Mesenchymal stem cell (in vitro differentiated cells and primary cell): ENCODE measurements at regions not wholly inside any gene's neighbourhood (a gene's known extent, or its start where the extent isn't known, plus 50 kb on each side); places are given as distances from the start of the nearest gene placed in this dataset.

ENCODE experiments used
- DNase-seq: peaks from one replicate; pipeline ENCODE4 v3.0.0-alpha.2; 2013
- H2AFZ ChIP-seq: one replicate; pipeline ENCODE4 v1.6.1; 2013; ENCODE audit warnings: low read depth, mild to moderate bottlenecking, control low read depth, inconsistent platforms, low read length, moderate library complexity
- H2AK5ac ChIP-seq: 2 replicates; pipeline ENCODE4 v1.6.1; 2013; ENCODE audit warnings: low read length, moderate library complexity, mild to moderate bottlenecking, inconsistent platforms; ENCODE audit not compliant: severe bottlenecking
- H2BK120ac ChIP-seq: one replicate; pipeline ENCODE4 v1.6.1; 2013; ENCODE audit warnings: low read depth, mild to moderate bottlenecking, inconsistent platforms, low read length, moderate library complexity
- H2BK12ac ChIP-seq, 2 experiments: one replicate each; pipeline ENCODE4 v1.6.1; 2013; ENCODE audit warnings: inconsistent platforms in 2 of 2, low read length in 2 of 2, mild to moderate bottlenecking in 2 of 2, moderate library complexity in 2 of 2, control low read depth in 1 of 2
- H2BK15ac ChIP-seq: one replicate; pipeline ENCODE4 v1.6.1; 2013; ENCODE audit warnings: mild to moderate bottlenecking, low read depth, inconsistent platforms; ENCODE audit not compliant: poor library complexity, severe bottlenecking
- H2BK5ac ChIP-seq: 2 replicates; pipeline ENCODE4 v1.6.1; 2013; ENCODE audit warnings: low read depth, mild to moderate bottlenecking, low read length, control low read depth, inconsistent platforms; ENCODE audit not compliant: poor library complexity, severe bottlenecking
- H3K14ac ChIP-seq, 2 experiments: one replicate each; pipeline ENCODE4 v1.6.1; 2013; ENCODE audit warnings: inconsistent platforms in 2 of 2, low read length in 2 of 2, control low read depth in 1 of 2, mild to moderate bottlenecking in 1 of 2, moderate library complexity in 1 of 2
- H3K18ac ChIP-seq, 2 experiments: one replicate each; pipeline ENCODE4 v1.6.1; 2013; ENCODE audit warnings: inconsistent platforms in 2 of 2, low read length in 2 of 2, control low read depth in 1 of 2, low read depth in 1 of 2, mild to moderate bottlenecking in 1 of 2
- H3K23ac ChIP-seq, 2 experiments: one replicate each; pipeline ENCODE4 v1.6.1; 2013; ENCODE audit warnings: inconsistent platforms in 2 of 2, low read length in 2 of 2, mild to moderate bottlenecking in 2 of 2, moderate library complexity in 2 of 2, control low read depth in 1 of 2
- H3K27ac ChIP-seq: 2 replicates; pipeline ENCODE4 v1.5.1; 2013; ENCODE audit warnings: mild to moderate bottlenecking, moderate library complexity, low read length, control low read depth, inconsistent platforms; ENCODE audit not compliant: poor library complexity, severe bottlenecking
- H3K27me3 ChIP-seq, 2 experiments: 2 replicates each; pipeline versions ENCODE4 v1.6.1 to v1.7.0; 2013; ENCODE audit warnings: low read length in 2 of 2, mild to moderate bottlenecking in 2 of 2, moderate library complexity in 2 of 2, control low read depth in 1 of 2, inconsistent platforms in 1 of 2; ENCODE audit not compliant: control insufficient read depth in 1 of 2, insufficient read depth in 1 of 2
- H3K36me3 ChIP-seq, 2 experiments: 2 replicates each; pipeline versions ENCODE4 v1.6.1 to v1.7.0; 2013; ENCODE audit warnings: low read length in 2 of 2, control low read depth in 1 of 2, inconsistent platforms in 1 of 2, low read depth in 1 of 2, mild to moderate bottlenecking in 1 of 2; ENCODE audit not compliant: insufficient read depth in 2 of 2, control insufficient read depth in 1 of 2
- H3K4ac ChIP-seq, 2 experiments: one replicate each; pipeline ENCODE4 v1.6.1; 2013; ENCODE audit warnings: inconsistent platforms in 2 of 2, low read length in 2 of 2, mild to moderate bottlenecking in 2 of 2, moderate library complexity in 2 of 2, control low read depth in 1 of 2, low read depth in 1 of 2
- H3K4me1 ChIP-seq: 2 replicates; pipeline ENCODE4 v1.6.1; 2013; ENCODE audit warnings: low read depth, low read length, control low read depth; ENCODE audit not compliant: control insufficient read depth, insufficient read depth
- H3K4me2 ChIP-seq: 2 replicates; pipeline ENCODE4 v1.6.1; 2013; ENCODE audit warnings: low read length, mild to moderate bottlenecking, inconsistent platforms; ENCODE audit not compliant: poor library complexity, severe bottlenecking
- H3K4me3 ChIP-seq, 2 experiments: 2 replicates each; pipeline versions ENCODE4 v1.5.1 to v1.7.0; 2013; ENCODE audit warnings: low read length in 2 of 2, mild to moderate bottlenecking in 2 of 2, control low read depth in 1 of 2, low read depth in 1 of 2; ENCODE audit not compliant: insufficient read depth in 1 of 2
- H3K79me1 ChIP-seq: replicated peaks from 2 replicates; pipeline ENCODE4 v1.6.1; 2013; ENCODE audit warnings: mild to moderate bottlenecking, control low read depth, low read length, inconsistent platforms; ENCODE audit not compliant: poor library complexity, severe bottlenecking
- H3K9ac ChIP-seq: 2 replicates; pipeline ENCODE4 v1.7.0; 2013; ENCODE audit warnings: mild to moderate bottlenecking, low read length, moderate library complexity
- H3K9me3 ChIP-seq: 2 replicates; pipeline ENCODE4 v1.7.0; 2013; ENCODE audit warnings: mild to moderate bottlenecking, low read length; ENCODE audit not compliant: control insufficient read depth
- H4K8ac ChIP-seq: one replicate; pipeline ENCODE4 v1.6.1; 2013; ENCODE audit warnings: inconsistent platforms, mild to moderate bottlenecking, low read length, moderate library complexity
- H4K91ac ChIP-seq: one replicate; pipeline ENCODE4 v1.6.1; 2013; ENCODE audit warnings: mild to moderate bottlenecking, low read length, inconsistent platforms
- WGBS: methylation state at CpG from one replicate; pipeline ENCODE4 v1.1.7; 2013; ENCODE audit warnings: mixed read lengths; 5-methylcytosine and 5-hydroxymethylcytosine counted together

DNA sequence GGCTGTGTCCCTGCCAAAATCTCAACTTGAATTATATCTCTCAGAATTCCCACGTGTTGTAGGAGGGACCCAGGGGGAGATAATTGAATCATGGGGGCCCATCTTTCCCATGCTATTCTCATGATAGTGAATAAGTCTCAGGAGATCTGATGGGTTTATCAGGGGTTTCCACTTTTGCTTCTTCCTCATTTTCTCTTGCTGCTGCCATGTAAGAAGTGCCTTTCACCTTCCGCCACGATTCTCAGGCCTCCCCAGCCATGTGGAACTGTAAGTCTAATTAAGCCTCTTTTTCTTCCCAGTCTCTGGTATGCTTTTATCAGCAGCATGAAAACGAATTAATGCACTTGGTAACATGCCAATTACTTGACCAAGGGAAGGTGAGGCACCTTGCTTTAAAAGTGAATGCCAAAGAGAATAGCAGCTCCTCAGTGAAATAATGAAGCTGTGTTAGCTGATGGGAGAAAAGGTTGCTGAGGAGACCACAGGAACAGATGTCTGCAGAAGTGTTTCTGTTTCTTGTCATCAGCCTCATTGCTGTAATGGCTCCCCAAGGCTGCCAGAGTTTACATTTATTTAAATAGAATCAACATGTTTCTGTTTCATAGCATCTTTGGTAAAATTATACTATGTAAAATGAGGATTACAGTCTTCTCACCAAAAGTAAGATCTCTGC is 89.0 kb upstream of the CD44 start:
- peaks cover 3% of the 10 kb centered on the region for H3K4me1 ChIP-seq
- no peak overlapping the region for H3K14ac ChIP-seq
- no peak overlapping the region for H3K9ac ChIP-seq
- peak overlapping the region in 1 of 2 experiments; percentile 21 for H3K18ac ChIP-seq
- no peak overlapping the region for H2BK120ac ChIP-seq
- H2AFZ ChIP-seq: no peak overlapping the region
- H3K9me3 ChIP-seq: no peaks in the 10 kb centered on the region
- no peak overlapping the region for H3K27ac ChIP-seq
- H3K4me2 ChIP-seq: no peak overlapping the region
- H2AK5ac ChIP-seq: no peak overlapping the region
- H2BK15ac ChIP-seq: no peak overlapping the region
- H3K4ac ChIP-seq: peak overlapping the region in 1 of 2 experiments; percentile 26
- H3K27me3 ChIP-seq: no peaks in the 10 kb centered on the region
- H3K36me3 ChIP-seq: no peaks in the 10 kb centered on the region
- DNase-seq: peak; percentile 50
- H4K8ac ChIP-seq: no peak overlapping the region
- no peak overlapping the region for H3K23ac ChIP-seq
- H4K91ac ChIP-seq: no peak overlapping the region
- no peak overlapping the region for H2BK5ac ChIP-seq
- H2BK12ac ChIP-seq: peak overlapping the region in 1 of 2 experiments; percentile 21
- 81% methylated on average over 3 of the region's 4 CpGs for WGBS
- no peaks in the 10 kb centered on the region for H3K79me1 ChIP-seq
- H3K4me3 ChIP-seq: no peak overlapping the region

GRCh38 chr11:35050541-35050995 is 88.4 kb upstream of the CD44 start:
- H3K14ac ChIP-seq: no peak overlapping the region
- 58% methylated on average over 6 of the region's 6 CpGs for WGBS
- H3K27ac ChIP-seq: no peak overlapping the region
- peak overlapping the region in 1 of 2 experiments; percentile 21 for H3K18ac ChIP-seq
- no peaks in the 10 kb centered on the region for H3K36me3 ChIP-seq
- H4K91ac ChIP-seq: no peak overlapping the region
- no peak overlapping the region for H3K9ac ChIP-seq
- no peaks in the 10 kb centered on the region for H3K9me3 ChIP-seq
- H3K4me2 ChIP-seq: no peak overlapping the region
- DNase-seq: peak; percentile 36
- H3K4ac ChIP-seq: peak overlapping the region in 1 of 2 experiments; percentile 26
- no peaks in the 10 kb centered on the region for H3K27me3 ChIP-seq
- H2BK12ac ChIP-seq: no peak overlapping the region
- H2AFZ ChIP-seq: no peak overlapping the region
- no peak overlapping the region for H4K8ac ChIP-seq
- H3K4me1 ChIP-seq: no peaks in the 10 kb centered on the region
- no peak overlapping the region for H3K23ac ChIP-seq
- no peak overlapping the region for H2BK120ac ChIP-seq
- no peak overlapping the region for H2BK15ac ChIP-seq
- no peak overlapping the region for H3K4me3 ChIP-seq
- H3K79me1 ChIP-seq: no peaks in the 10 kb centered on the region
- H2AK5ac ChIP-seq: no peak overlapping the region
- H2BK5ac ChIP-seq: no peak overlapping the region

DNA sequence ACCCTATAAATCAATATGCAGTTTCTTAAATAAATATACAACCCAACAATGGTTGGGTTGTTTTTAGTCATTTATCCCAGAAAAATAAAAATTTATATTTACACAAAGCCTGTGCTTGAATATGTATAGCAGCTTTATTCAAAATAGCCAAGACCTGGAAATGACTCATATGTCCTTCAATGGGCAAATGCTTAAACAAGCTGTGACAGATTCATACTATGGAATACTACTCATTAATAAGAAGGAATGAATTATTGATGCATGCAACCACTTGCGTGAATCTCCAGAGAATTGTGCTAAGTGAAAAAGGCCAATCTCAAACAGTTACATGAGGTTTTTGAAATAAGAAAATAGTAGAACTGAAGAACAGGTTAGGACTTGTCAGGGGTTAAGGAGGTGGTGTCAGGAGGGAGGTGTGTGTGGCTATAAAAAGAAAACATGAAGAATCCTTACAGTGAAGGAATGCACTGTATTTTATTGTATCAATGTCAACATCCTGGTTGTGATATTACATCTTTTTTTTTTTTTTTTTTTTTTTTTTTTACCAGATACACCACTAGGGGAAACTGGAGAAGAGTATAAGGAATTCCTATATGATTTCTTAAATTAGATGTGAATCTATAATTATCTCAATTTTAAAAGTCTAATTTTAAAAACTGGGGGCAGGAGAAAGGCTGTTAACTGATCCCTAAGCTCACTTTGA is 82.4 kb upstream of the CD44 start:
- Histone ChIP-seq H2BK15ac (no peak overlapping the region), H3K27me3 (no peaks in the 10 kb centered on the region), H3K36me3 (no peaks in the 10 kb centered on the region), H3K79me1 (no peaks in the 10 kb centered on the region), H4K8ac (no peak overlapping the region), H2BK5ac (no peak overlapping the region), H3K9ac (no peak overlapping the region), H3K18ac (no peak overlapping the region), H3K27ac (no peak overlapping the region), H3K14ac (no peak overlapping the region), H2BK120ac (no peak overlapping the region), H2AFZ (no peak overlapping the region), H4K91ac (no peak overlapping the region), H3K4ac (no peak overlapping the region), H2BK12ac (no peak overlapping the region), H3K4me1 (no peaks in the 10 kb centered on the region), H3K9me3 (no peaks in the 10 kb centered on the region), H3K4me2 (no peak overlapping the region), H2AK5ac (no peak overlapping the region), H3K23ac (no peak overlapping the region), H3K4me3 (no peak overlapping the region)
- DNase-seq: no peak
- WGBS: 83% methylated on average over 1 of the region's 1 CpG

- no peaks in the 10 kb centered on the region for H3K79me1 ChIP-seq
- no peak overlapping the region for H3K4ac ChIP-seq
- no peak overlapping the region for H4K8ac ChIP-seq
- no peaks in the 10 kb centered on the region for H3K27me3 ChIP-seq
- no peak overlapping the region for H2BK15ac ChIP-seq
- no peaks in the 10 kb centered on the region for H3K9me3 ChIP-seq
- H2BK12ac ChIP-seq: no peak overlapping the region
- no peak overlapping the region for H2BK120ac ChIP-seq
- peaks cover 5% of the 10 kb centered on the region for H3K4me1 ChIP-seq
- no peak overlapping the region for H3K23ac ChIP-seq
- H2AFZ ChIP-seq: no peak overlapping the region
- H2AK5ac ChIP-seq: no peak overlapping the region
- WGBS: 91% methylated on average over 2 of the region's 2 CpGs
- H3K27ac ChIP-seq: no peak overlapping the region
- no peak overlapping the region for H2BK5ac ChIP-seq
- H4K91ac ChIP-seq: no peak overlapping the region
- no peak overlapping the region for H3K9ac ChIP-seq
- no peak overlapping the region for H3K4me2 ChIP-seq
- no peak overlapping the region for H3K14ac ChIP-seq
- no peak overlapping the region for H3K4me3 ChIP-seq
- no peaks in the 10 kb centered on the region for H3K36me3 ChIP-seq
- peak overlapping the region in 1 of 2 experiments; percentile 43 for H3K18ac ChIP-seq
- no peak for DNase-seq
Observed at GRCh38 chr11:35057926-35058668, 80.9 kb upstream of the CD44 start.
